Peyer's patch (tissue), 4 donors: ENCODE measurements at regions not wholly inside any gene's neighbourhood (a gene's known extent, or its start where the extent isn't known, plus 50 kb on each side); places are given as distances from the start of the nearest gene placed in this dataset.

Experiments used
- POLR2A ChIP-seq, 2 donors: fragments of 450-650 bp; IDR thresholded peaks; one replicate each; pipeline ENCODE4 v1.5.1; 2017; ENCODE audit warnings: antibody characterized with exemption in 2 of 2, mild to moderate bottlenecking in 2 of 2, moderate library complexity in 2 of 2
- TF ChIP-seq, protein P1 (sequence below), 6 experiments: fragments of 450-650 bp in 4 of 6; fragments of 200-600 bp in 2 of 6; sonication (generic) in 1 of 6; IDR thresholded peaks; one replicate each; pipeline ENCODE4 v1.5.1; 2017 to 2019; ENCODE audit warnings: antibody characterized with exemption in 6 of 6, mild to moderate bottlenecking in 3 of 6, moderate library complexity in 1 of 6

- TF ChIP-seq, protein P1, sequence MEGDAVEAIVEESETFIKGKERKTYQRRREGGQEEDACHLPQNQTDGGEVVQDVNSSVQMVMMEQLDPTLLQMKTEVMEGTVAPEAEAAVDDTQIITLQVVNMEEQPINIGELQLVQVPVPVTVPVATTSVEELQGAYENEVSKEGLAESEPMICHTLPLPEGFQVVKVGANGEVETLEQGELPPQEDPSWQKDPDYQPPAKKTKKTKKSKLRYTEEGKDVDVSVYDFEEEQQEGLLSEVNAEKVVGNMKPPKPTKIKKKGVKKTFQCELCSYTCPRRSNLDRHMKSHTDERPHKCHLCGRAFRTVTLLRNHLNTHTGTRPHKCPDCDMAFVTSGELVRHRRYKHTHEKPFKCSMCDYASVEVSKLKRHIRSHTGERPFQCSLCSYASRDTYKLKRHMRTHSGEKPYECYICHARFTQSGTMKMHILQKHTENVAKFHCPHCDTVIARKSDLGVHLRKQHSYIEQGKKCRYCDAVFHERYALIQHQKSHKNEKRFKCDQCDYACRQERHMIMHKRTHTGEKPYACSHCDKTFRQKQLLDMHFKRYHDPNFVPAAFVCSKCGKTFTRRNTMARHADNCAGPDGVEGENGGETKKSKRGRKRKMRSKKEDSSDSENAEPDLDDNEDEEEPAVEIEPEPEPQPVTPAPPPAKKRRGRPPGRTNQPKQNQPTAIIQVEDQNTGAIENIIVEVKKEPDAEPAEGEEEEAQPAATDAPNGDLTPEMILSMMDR (IDR thresholded peaks at IDR 0.05), result peak; percentile 87 to 99 (median 96)
- TF ChIP-seq POLR2A (IDR thresholded peaks at IDR 0.05), result no peak
These were observed 162.0 kb downstream of the KLF13 start for GRCh38 chr15:31488437-31489204.
